ENCODE measurements at regions not wholly inside any gene's neighbourhood (a gene's known extent, or its start where the extent isn't known, plus 50 kb on each side); places are given as distances from the start of the nearest gene placed in this dataset.

- TF ChIP-seq, protein P1, sequence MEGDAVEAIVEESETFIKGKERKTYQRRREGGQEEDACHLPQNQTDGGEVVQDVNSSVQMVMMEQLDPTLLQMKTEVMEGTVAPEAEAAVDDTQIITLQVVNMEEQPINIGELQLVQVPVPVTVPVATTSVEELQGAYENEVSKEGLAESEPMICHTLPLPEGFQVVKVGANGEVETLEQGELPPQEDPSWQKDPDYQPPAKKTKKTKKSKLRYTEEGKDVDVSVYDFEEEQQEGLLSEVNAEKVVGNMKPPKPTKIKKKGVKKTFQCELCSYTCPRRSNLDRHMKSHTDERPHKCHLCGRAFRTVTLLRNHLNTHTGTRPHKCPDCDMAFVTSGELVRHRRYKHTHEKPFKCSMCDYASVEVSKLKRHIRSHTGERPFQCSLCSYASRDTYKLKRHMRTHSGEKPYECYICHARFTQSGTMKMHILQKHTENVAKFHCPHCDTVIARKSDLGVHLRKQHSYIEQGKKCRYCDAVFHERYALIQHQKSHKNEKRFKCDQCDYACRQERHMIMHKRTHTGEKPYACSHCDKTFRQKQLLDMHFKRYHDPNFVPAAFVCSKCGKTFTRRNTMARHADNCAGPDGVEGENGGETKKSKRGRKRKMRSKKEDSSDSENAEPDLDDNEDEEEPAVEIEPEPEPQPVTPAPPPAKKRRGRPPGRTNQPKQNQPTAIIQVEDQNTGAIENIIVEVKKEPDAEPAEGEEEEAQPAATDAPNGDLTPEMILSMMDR (IDR thresholded peaks at IDR 0.05 in 8 of 11, conservative IDR thresholded peaks at IDR 0.05 in 3 of 11) = no peak
- TF ChIP-seq POLR2A (IDR thresholded peaks at IDR 0.05) = no peak
Measured at GRCh38 chr2:103896182-103896581, 957.7 kb upstream of the POU3F3 start.

All from spleen (tissue), 7 donors.